Fibroblast of the aortic adventitia (primary cell): ENCODE measurements at regions not wholly inside any gene's neighbourhood (a gene's known extent, or its start where the extent isn't known, plus 50 kb on each side); places are given as distances from the start of the nearest gene placed in this dataset.
"Not testable (repeated sequence)": the region's sequence is repeated elsewhere in the genome, so short reads cannot be mapped to it uniquely, and the experiment has no call there.

Experiments used
- DNase-seq: peaks from one replicate; pipeline ENCODE4 v3.0.0-alpha.2; 2010; ENCODE audit warnings: low read depth
- H3K4me3 ChIP-seq: 2 replicates; pipeline ENCODE4 v1.5.1; 2011; ENCODE audit warnings: low read depth, mild to moderate bottlenecking, control low read depth, low read length, moderate library complexity
- TF ChIP-seq, protein P1 (sequence below): IDR thresholded peaks from 2 replicates; pipeline ENCODE4 v1.5.1; 2011; ENCODE audit warnings: mild to moderate bottlenecking, low read length, control low read depth, inconsistent platforms; ENCODE audit not compliant: insufficient read depth

DNA sequence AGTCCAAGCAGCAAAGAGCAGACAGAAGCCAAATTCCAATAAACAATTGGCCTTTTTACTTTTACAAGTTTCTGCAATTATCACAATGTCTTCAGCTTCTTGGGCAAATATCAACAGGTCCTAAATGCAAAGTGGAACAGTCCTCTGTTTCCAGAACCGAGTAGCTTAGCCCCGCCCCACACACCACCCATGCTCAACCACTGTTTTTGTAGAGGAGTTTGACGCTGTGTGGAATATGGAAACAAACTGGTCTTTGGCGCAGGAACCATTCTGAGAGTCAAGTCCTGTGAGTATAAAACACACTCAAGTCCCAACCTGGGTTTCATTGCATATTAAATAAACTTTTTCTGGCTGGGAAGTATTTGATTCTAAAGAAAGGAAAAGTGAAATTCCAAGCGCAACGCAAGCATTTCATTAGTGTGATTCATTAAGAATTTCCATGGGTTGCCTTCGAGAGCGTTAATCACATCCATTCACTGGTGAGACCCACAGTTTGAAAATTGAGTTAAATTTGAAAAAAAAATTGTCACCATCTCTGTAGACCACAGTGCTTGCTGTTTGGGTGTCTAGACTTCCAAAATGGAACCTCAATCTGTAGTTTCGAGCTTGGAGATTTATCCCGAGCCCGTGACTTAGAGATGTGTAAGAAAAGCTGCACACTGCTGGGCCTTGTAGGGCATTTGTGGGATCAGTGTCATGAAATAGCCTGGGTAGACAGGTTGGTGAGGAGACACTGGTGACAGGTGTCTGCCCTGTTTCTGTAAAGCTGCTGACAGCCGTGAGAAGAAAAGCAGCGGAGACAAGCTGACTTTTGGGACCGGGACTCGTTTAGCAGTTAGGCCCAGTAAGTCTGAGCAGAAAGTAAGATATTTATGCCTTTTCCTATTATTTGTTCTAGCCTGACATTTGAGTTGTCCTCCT is 96.1 kb downstream of the DAD1 start:
- no peak for DNase-seq
- no peak overlapping the region for H3K4me3 ChIP-seq
- TF ChIP-seq, protein P1, sequence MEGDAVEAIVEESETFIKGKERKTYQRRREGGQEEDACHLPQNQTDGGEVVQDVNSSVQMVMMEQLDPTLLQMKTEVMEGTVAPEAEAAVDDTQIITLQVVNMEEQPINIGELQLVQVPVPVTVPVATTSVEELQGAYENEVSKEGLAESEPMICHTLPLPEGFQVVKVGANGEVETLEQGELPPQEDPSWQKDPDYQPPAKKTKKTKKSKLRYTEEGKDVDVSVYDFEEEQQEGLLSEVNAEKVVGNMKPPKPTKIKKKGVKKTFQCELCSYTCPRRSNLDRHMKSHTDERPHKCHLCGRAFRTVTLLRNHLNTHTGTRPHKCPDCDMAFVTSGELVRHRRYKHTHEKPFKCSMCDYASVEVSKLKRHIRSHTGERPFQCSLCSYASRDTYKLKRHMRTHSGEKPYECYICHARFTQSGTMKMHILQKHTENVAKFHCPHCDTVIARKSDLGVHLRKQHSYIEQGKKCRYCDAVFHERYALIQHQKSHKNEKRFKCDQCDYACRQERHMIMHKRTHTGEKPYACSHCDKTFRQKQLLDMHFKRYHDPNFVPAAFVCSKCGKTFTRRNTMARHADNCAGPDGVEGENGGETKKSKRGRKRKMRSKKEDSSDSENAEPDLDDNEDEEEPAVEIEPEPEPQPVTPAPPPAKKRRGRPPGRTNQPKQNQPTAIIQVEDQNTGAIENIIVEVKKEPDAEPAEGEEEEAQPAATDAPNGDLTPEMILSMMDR: no peak

DNA sequence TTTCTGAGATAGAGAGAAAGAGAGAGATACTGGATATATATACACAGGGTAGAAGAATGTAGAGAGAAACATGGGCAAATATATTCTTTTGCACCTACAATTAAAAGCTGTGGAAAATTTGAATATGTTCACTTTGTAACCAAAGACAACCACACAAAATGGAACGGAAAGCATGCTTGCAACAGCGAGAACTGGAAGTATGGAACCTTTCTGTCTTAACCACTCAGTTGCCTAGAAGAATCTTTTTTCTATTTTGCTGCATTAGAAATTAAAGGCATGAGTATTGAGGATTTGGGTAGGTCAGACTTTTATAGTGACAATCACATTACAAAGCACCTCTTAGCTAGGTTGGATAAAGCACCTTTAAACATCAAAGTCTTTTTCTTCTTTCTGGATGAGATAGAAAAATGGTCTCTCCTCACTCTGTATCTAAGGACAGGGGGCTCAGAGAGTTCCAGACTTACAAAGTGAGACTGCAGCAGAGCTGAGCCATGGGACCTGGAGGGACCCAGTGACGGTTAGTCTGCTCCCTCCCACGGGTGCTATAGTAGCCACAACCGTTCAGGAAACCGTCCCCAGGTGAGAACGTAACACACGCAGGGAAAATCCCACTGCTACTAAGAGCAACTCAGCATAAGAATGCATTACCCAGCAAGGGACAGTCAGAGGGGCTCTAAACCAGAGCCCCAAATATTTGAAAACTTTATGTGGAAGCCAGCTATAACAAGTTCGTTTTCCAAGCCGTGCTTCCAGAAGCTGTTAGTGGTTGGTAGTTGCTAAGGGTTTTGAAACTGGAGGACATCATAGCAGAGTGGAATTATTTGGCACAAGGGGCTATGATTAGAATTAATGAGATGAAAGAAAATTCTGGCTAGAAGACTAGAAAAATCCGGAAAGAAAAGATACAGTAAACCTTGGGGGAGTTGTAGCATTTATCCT is 97.1 kb downstream of the DAD1 start:
- DNase-seq: no peak
- TF ChIP-seq, protein P1: no peak
- H3K4me3 ChIP-seq: no peak overlapping the region

DNA sequence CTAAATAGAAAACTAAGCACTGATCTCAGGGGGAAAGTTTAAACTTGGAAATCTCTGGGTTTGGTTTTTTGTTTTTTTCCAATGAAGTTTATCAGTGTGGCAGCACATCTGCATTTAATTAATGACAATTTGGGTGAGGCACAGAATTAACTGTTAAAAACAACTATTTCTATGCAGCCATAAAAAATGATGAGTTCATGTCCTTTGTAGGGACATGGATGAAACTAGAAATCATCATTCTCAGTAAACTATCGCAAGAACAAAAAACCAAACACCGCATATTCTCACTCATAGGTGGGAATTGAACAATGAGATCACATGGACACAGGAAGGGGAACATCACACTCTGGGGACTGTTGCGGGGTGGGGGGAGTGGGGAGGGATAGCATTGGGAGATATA is 98.0 kb downstream of the DAD1 start:
- DNase-seq, H3K4me3 ChIP-seq: not testable (repeated sequence)

DNA sequence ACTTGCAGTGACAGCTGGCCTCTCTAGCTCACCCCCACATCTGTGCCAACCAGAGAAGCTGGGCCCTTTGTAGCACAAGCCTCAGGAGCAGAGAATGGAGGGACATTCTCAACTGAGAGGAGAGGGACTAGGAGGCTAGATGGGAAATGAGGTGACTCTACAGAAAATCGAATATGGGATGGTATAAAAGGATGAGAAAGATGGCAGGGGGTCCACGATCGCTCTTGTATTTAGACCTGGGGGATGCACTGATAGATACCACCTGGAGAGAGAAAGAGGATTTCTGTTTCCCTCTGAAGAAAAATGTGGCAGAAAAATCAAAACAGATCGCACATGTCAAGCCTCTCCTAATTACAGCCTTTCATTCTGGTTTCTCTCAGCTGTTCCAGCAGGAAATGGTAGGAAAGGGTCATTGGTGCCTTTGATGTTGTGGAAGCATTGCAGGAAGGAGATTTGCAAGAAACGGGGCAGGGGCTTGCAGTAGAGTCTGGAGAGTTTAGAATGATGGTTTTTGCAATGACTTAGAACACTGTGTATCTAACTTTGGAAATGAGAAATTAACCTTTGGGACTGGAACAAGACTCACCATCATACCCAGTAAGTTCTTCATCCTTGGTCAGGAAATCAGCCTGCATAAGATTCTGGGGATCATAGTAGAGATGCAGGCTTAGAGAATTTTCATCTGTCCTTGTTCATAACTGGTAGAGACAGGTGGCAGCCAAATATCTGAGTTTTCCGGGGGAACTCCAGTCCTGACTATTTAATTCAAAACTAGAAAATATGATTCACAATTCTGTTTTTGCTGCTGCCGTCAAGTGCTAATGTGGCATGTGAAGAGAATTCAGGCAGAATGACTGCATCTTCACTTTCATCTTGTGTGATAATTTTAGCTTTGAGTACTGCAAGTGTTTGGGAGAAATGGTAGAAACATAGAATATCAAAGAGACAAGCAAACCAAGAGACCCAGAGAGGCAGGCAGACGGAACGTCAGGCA is 98.8 kb downstream of the DAD1 start:
- TF ChIP-seq, protein P1: no peak
- DNase-seq: no peak
- no peak overlapping the region for H3K4me3 ChIP-seq

DNA sequence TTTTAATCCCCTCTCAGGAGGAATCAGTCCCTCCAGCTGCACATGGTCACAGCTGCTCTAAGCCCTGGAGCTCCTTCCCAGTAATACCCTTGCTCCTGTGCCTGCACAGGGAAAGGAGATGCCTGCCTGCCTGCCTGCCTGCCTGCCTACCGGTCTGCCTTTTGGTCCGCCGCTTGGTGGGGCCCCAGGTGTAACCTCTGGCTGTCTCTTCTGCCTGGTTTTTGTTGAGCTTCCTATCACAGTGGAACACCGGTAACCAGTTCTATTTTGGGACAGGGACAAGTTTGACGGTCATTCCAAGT is 99.8 kb downstream of the DAD1 start:
- H3K4me3 ChIP-seq: no peak overlapping the region
- TF ChIP-seq, protein P1: no peak
- DNase-seq: no peak

DNA sequence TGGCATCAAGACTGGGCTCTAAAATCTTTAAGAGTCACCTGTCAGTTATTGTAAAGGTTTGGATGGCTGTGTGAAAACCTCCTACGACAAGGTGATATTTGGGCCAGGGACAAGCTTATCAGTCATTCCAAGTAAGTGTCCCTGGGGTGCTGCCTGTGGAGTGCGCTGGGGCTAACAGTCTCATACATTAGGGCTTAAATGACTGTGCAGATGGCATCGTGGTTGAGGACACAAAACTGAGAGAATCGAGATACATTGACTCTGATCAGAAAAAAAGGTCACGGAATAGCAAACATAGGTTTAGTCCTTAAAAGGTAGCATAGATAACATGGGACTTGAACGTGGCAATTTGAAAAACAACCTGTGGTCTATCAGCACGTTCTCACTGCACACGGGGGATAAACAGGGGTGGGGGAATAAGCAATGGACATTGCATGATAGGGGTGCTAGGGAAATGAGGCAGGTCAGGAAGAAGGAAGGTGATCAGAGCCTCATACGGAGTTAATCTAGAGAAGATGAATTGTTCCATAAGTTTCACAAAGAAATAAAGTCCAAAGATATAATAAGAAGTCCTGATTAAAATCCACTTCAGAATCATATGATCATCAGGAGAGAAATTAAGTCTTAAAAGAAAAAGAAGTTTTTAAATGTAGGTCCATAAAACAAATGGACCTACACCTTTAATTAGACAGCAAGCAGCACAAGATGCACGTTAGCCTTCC is 100.3 kb downstream of the DAD1 start:
- TF ChIP-seq, protein P1: no peak
- H3K4me3 ChIP-seq: no peak overlapping the region
- no peak for DNase-seq
